ENCODE measurements at regions not wholly inside any gene's neighbourhood (a gene's known extent, or its start where the extent isn't known, plus 50 kb on each side); places are given as distances from the start of the nearest gene placed in this dataset.

DNA sequence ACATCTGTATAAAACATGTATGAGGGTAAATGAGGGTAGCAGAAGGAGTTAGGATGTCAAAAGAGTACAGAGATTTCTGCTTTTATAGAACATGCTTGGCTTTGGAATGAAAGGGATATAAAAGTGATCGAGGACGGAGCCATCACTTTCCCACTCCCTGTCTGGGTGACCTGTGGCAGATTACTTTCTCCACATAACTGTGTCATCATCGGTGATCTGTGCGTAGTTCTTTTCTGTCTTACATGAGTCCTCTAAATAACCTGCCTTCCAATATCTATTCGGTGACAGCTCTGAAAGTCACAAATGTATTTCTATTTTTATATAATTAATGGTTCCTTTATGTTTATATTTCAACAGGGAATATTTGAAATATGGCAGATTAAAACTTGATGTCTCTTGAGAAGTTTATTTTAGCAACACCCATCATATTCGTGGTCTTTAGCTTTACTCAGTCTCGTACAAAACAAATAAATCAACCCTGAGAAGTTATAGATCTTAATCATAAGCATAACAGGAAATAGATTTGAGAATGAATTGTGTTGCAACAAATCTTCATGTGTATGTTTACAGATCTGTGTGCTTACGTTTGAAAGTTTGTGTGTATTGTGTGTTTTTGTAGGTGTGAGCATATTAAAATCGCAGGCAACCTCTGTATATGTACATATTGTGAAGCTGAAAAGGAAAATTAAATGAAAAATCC, 1094.3 kb downstream of the EFNB2 start:
- TF ChIP-seq, protein P1, sequence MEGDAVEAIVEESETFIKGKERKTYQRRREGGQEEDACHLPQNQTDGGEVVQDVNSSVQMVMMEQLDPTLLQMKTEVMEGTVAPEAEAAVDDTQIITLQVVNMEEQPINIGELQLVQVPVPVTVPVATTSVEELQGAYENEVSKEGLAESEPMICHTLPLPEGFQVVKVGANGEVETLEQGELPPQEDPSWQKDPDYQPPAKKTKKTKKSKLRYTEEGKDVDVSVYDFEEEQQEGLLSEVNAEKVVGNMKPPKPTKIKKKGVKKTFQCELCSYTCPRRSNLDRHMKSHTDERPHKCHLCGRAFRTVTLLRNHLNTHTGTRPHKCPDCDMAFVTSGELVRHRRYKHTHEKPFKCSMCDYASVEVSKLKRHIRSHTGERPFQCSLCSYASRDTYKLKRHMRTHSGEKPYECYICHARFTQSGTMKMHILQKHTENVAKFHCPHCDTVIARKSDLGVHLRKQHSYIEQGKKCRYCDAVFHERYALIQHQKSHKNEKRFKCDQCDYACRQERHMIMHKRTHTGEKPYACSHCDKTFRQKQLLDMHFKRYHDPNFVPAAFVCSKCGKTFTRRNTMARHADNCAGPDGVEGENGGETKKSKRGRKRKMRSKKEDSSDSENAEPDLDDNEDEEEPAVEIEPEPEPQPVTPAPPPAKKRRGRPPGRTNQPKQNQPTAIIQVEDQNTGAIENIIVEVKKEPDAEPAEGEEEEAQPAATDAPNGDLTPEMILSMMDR (IDR thresholded peaks at IDR 0.05; ENCODE audit: poor library complexity), result no peak
- no peak for TF ChIP-seq EZH2 (IDR thresholded peaks at IDR 0.05; ENCODE audit: borderline replicate concordance)

Data from hepatocyte (in vitro differentiated cells).